GM12875 (cell line): ENCODE measurements at regions not wholly inside any gene's neighbourhood (a gene's known extent, or its start where the extent isn't known, plus 50 kb on each side); places are given as distances from the start of the nearest gene placed in this dataset.
"Not testable (repeated sequence)": the region's sequence is repeated elsewhere in the genome, so short reads cannot be mapped to it uniquely, and the experiment has no call there.

ENCODE experiments used
- H3K4me3 ChIP-seq: one replicate; pipeline ENCODE4 v1.5.1; 2011; ENCODE audit warnings: low read depth, low read length, control low read depth
- TF ChIP-seq, protein P1 (sequence below): IDR thresholded peaks from 2 replicates; pipeline ENCODE4 v1.5.1; 2011; ENCODE audit warnings: low read depth, mild to moderate bottlenecking, control low read depth, inconsistent platforms, low read length, moderate library complexity, borderline replicate concordance; ENCODE audit not compliant: insufficient read depth

DNA sequence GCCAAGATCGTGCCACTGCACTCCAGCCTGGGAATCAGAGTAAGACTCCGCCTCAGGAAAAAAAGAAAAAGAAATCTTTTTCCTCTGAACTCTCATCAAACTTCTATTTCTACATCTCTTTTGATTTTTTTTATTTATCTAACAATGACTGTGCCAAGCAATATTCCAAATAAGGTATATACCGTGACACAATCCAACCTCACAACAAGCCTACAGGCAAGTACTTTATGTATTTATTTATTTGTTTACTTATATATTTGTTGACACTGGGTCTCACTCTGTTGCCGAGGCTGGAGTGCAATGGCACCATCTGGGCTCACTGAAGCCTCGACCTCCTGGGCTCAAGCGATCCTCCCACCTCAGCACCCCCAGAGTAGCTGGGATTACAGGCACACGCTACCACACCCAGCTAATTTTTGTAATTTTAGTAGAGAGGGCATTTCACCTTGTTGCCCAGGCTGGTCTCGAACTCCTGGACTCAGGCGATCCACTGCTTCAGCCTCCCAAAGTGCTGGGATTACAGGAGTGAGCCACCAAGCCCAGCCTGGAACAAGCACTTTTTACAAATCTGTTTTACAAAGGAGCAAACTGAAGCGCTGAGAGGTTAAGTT lies 94.9 kb upstream of the CHD2 start:
- TF ChIP-seq, protein P1, sequence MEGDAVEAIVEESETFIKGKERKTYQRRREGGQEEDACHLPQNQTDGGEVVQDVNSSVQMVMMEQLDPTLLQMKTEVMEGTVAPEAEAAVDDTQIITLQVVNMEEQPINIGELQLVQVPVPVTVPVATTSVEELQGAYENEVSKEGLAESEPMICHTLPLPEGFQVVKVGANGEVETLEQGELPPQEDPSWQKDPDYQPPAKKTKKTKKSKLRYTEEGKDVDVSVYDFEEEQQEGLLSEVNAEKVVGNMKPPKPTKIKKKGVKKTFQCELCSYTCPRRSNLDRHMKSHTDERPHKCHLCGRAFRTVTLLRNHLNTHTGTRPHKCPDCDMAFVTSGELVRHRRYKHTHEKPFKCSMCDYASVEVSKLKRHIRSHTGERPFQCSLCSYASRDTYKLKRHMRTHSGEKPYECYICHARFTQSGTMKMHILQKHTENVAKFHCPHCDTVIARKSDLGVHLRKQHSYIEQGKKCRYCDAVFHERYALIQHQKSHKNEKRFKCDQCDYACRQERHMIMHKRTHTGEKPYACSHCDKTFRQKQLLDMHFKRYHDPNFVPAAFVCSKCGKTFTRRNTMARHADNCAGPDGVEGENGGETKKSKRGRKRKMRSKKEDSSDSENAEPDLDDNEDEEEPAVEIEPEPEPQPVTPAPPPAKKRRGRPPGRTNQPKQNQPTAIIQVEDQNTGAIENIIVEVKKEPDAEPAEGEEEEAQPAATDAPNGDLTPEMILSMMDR: no peak
- no peak overlapping the region for H3K4me3 ChIP-seq

DNA sequence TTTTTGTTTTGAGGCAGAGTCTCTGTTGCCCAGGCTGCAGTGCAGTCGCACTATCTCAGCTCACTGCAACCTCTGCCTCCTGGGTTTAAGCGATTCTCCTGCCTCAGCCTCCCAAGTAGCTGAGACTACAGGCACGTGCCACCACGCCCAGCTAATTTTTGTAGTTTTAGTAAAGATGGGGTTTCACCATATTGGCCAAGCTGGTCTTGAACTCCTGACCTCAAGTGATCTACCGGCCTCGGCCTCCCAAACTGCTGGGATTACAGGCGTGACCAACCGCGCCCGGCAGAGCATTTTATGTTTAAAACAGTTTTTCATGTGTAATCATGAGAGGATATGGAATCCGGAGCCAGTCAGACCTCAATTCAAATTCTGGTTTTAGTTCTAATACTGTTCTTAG lies 94.0 kb upstream of the CHD2 start:
- not testable (repeated sequence) for H3K4me3 ChIP-seq

DNA sequence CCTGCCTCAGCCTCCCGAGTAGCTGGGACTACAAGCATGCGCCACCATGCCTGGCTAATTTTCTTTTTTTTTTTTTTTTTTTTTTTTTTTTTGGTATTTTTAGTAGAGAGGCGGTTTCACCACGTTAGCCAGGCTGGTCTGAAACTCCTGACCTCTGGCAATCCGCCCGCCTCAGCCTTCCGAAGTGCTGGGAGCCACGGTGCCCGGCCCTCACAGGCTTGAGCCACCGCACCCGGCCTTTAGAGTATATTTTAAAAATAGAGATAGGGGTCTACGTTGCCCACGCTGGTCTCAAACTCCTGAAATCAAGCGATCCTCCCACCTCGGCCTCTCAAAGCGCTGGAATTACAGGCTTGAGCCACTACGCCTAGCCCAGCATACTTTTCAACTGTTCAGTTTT lies 93.4 kb upstream of the CHD2 start:
- H3K4me3 ChIP-seq: no peak overlapping the region
- TF ChIP-seq, protein P1: no peak

DNA sequence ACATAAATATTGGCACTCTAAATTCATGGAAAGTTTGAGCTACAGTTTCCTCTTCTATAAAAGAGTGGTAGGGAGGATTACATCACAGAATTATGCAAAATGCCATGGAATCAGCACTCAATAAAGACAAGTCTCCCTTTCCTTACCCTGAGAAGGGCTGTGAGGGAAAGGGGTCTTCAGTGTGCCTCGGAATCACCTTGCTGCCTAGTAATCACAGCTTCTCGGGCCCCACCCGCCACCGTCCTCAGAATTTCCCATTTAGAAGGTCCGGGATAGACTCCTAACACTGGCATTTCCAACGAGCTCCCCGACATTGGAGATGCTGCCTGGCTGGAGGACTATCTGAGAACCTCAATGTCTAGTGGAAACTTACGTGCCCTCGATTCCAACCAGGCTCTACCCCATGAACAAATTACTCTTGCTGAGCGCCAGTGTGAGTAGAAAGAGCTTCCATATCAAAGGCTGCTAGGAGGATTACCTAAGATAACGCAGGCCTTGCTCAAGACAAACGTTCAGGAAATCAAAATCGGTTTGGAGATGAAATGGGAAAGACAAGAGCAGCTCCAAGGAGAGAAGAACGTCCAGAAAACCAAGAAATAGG lies 92.1 kb upstream of the CHD2 start:
- TF ChIP-seq, protein P1: no peak

DNA sequence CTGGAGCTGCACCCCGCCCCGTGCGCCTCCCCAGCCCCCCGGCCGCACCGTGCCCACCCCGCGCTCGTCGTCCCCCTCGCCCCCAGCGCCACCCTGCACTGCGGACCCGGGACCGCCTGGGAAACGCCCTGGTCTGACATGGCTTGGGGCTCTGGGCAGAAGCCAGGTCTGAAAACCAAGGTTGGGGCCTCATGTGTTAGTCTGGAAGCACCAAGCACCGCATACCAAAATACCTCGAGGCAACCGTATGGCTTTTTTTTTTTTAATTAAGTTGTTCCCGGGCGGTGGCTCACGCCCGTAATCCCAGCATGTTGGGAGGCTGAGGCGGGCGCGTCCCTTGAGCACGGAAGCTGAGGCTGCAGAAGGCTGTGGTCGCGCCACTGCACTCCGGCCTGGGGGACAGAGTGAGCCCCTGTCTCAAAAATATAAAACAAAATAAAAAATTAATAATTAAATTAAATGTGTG lies 91.5 kb upstream of the CHD2 start:
- peak overlapping the region; percentile 67 for H3K4me3 ChIP-seq
- TF ChIP-seq, protein P1: no peak

More for the DNA sequence above, 92.1 kb upstream of the CHD2 start:
- H3K4me3 ChIP-seq: peak overlapping the region; percentile 67

DNA sequence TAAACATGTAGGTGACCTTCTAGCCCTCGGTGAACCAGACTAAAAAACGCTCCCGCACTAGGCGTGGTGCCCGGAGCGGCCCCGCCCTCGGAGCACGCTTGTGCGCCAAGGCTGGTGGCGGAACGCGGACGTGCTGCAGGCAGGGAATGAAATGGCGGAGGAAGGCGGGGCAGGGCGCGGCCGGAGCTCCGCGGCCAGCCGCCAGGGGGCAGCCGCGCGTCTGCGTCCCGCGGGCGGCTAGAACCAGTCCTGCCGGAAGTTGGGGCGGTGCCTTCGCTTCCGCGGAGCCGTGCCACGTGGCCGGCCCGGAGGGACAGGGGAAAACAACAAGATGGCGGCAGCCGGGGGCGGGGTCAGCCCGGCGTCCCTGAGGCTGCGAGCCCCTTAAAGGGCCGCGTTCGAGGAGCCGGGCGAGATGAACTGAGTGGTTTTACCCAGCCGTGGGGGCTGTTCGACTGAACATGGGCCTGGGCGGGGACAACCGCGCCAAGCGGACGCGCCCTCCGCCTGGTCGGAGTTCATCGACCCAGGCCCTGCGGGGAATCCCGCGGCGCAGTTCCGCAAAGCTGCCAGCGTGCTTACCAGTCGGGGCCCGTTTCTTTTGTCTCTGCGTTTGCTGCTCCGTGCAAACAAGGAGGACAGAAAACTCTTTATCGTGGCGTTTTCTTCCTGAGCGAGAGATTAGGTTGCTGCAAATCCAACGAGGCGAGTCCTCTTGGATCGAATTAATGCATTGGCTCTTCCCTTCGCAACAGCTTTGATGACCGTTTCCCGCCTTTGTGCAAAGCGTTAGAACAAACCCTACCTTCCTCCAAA lies 90.9 kb upstream of the CHD2 start:
- peak overlapping the region; percentile 67 for H3K4me3 ChIP-seq
- TF ChIP-seq, protein P1: peak; percentile 97

DNA sequence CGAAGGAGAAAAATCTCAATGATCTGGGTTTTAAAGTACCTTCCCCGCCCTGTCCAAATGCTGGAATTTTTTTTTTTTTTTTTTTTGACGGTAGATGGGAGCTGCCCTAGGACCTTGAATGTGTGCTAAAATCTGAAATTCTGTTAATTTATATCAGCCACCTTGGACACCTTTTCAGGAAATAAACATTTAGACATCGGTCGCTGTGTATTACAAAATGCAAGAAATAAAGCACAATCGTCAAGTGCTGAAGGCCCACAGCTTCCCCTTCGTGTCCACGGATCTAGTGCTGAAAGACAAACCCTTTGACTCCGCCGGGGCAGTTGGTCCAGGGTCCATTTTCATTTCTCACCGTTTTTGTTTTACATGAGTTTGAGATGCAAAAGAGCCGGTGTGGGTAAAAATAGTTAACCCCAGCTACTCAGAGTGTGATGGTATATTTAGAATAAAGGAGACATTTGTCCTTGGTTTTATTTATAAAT lies 90.2 kb upstream of the CHD2 start:
- H3K4me3 ChIP-seq: peak overlapping the region; percentile 51

More for the DNA sequence above, 90.2 kb upstream of the CHD2 start:
- TF ChIP-seq, protein P1: no peak
